CD4-positive, CD25-positive, alpha-beta regulatory T cell (primary cell): ENCODE measurements at regions not wholly inside any gene's neighbourhood (a gene's known extent, or its start where the extent isn't known, plus 50 kb on each side); places are given as distances from the start of the nearest gene placed in this dataset.
"Not testable (repeated sequence)": the region's sequence is repeated elsewhere in the genome, so short reads cannot be mapped to it uniquely, and the experiment has no call there.

Experiments used
- ATAC-seq, 2 donors: fragments of 150-1000 bp; cut with Tn5 transposase; one replicate each; pipeline ENCODE4 v1.10.0; 2021; ENCODE audit warnings: low read depth in 2 of 2, moderate number of reproducible peaks in 2 of 2, moderate library complexity in 1 of 2
- DNase-seq, 3 donors: peaks; one replicate each; pipeline versions ENCODE4 v3.0.0 to v3.0.0-alpha.2; 2012 to 2022; ENCODE audit warnings: mixed read lengths in 1 of 3
- H3K27ac ChIP-seq: one replicate; pipeline ENCODE4 v1.7.0; 2013; ENCODE audit warnings: mild to moderate bottlenecking, low read length; ENCODE audit not compliant: insufficient read depth, poor library complexity, severe bottlenecking
- H3K27me3 ChIP-seq: one replicate; pipeline ENCODE4 v1.7.0; 2013; ENCODE audit warnings: low read length; ENCODE audit not compliant: control insufficient read depth, insufficient read depth
- H3K36me3 ChIP-seq: one replicate; pipeline ENCODE4 v1.7.0; 2013; ENCODE audit warnings: mild to moderate bottlenecking, low read length, moderate library complexity; ENCODE audit not compliant: control insufficient read depth, insufficient read depth
- H3K4me1 ChIP-seq: 2 replicates; pipeline ENCODE4 v1.7.0; 2013; ENCODE audit warnings: mild to moderate bottlenecking, low read length; ENCODE audit not compliant: insufficient read depth, control insufficient read depth, poor library complexity, severe bottlenecking
- H3K4me3 ChIP-seq: one replicate; pipeline ENCODE4 v1.7.0; 2013; ENCODE audit warnings: low read depth, mild to moderate bottlenecking, low read length, moderate library complexity
- H3K9me3 ChIP-seq, 2 experiments: 1 replicate in 1 of 2; 2 replicates in 1 of 2; pipeline ENCODE4 v1.7.0; 2013; ENCODE audit warnings: low read length in 2 of 2, mild to moderate bottlenecking in 1 of 2, moderate library complexity in 1 of 2; ENCODE audit not compliant: control insufficient read depth in 2 of 2
- H3K27ac Mint-ChIP-seq, 3 donors: one replicate each; pipeline ENCODE4 v1.8.0; 2020 to 2022; ENCODE audit warnings: mild to moderate bottlenecking in 3 of 3, mixed read lengths in 3 of 3, moderate library complexity in 2 of 3
- H3K27me3 Mint-ChIP-seq: one replicate; pipeline ENCODE4 v1.8.0; 2022; ENCODE audit warnings: mild to moderate bottlenecking, mixed read lengths
- H3K36me3 Mint-ChIP-seq: one replicate; pipeline ENCODE4 v1.8.0; 2020; ENCODE audit warnings: mixed read lengths
- H3K4me1 Mint-ChIP-seq, 4 donors: one replicate each; pipeline ENCODE4 v1.8.0; 2020 to 2022; ENCODE audit warnings: mixed read lengths in 4 of 4, mild to moderate bottlenecking in 1 of 4
- H3K4me3 Mint-ChIP-seq, 4 donors: one replicate each; pipeline ENCODE4 v1.8.0; 2020 to 2022; ENCODE audit warnings: mild to moderate bottlenecking in 4 of 4, mixed read lengths in 4 of 4, moderate library complexity in 3 of 4
- H3K9me3 Mint-ChIP-seq, 7 donors: one replicate each; pipeline ENCODE4 v1.8.0; 2020 to 2022; ENCODE audit warnings: mixed read lengths in 7 of 7, mild to moderate bottlenecking in 3 of 7, moderate library complexity in 2 of 7

DNA sequence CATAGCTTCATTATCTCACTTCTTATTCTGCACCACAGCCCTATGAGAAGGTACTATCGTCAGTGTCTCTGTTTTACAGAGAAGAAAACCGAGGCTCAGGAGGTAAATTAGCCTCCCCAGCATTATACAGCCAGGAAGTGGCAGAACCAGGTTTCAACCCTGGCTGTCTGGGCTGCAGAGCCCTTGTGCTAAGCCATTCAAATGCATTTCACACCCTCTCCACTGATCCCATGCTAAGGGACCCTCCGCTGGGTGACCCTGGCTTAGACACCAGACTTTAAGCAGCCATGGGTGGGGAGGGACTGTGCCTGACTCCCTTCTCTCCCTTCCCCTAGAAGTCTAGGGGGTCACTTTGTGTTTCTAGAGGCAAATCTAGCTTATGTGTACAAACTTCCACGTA lies 87.5 kb downstream of the RRAGC start:
- Histone ChIP-seq H3K27me3 (peaks cover 3% of the 10 kb centered on the region), H3K9me3 (no peaks in the 10 kb centered on the region), H3K36me3 (no peaks in the 10 kb centered on the region), H3K4me1 (no peaks in the 10 kb centered on the region), H3K27ac (no peak overlapping the region), H3K4me3 (no peak overlapping the region)
- no peak for DNase-seq
- no peak for ATAC-seq
- no peaks in the 10 kb centered on the region for H3K4me1 Mint-ChIP-seq
- H3K36me3 Mint-ChIP-seq, result no peaks in the 10 kb centered on the region
- no peak overlapping the region for H3K4me3 Mint-ChIP-seq
- peaks cover 0 to 9% (median 0%) of the 10 kb centered on the region in 7 donors for H3K9me3 Mint-ChIP-seq
- peak overlapping the region in 1 of 3 donors; percentile 15 for H3K27ac Mint-ChIP-seq
- peaks cover 11% of the 10 kb centered on the region for H3K27me3 Mint-ChIP-seq

DNA sequence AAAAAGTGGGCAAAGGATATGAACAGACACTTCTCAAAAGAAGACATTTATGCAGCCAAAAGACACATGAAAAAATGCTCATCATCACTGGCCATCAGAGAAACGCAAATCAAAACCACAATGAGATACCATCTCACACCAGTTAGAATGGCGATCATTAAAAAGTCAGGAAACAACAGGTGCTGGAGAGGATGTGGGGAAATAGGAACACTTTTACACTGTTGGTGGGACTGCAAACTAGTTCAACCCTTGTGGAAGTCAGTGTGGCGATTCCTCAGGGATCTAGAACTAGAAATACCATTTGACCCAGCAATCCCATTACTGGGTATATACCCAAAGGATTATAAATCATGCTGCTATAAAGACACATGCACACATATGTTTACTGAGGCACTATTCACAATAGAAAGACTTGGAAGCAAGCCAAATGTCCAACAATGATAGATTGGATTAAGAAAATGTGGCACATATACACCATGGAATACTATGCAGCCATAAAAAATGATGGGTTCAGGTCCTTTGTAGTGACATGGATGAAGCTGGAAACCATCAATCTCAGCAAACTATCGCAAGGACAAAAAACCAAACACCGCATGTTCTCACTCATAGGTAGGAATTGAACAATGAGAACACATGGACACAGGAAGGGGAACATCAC lies 88.9 kb downstream of the RRAGC start:
- H3K4me1 Mint-ChIP-seq, H3K27ac Mint-ChIP-seq, H3K27me3 ChIP-seq, H3K4me1 ChIP-seq, H3K9me3 Mint-ChIP-seq, DNase-seq, H3K27ac ChIP-seq, H3K36me3 ChIP-seq, H3K9me3 ChIP-seq, H3K4me3 ChIP-seq, ATAC-seq, H3K4me3 Mint-ChIP-seq, H3K36me3 Mint-ChIP-seq: not testable (repeated sequence)
- H3K27me3 Mint-ChIP-seq, result peaks cover 18% of the 10 kb centered on the region

DNA sequence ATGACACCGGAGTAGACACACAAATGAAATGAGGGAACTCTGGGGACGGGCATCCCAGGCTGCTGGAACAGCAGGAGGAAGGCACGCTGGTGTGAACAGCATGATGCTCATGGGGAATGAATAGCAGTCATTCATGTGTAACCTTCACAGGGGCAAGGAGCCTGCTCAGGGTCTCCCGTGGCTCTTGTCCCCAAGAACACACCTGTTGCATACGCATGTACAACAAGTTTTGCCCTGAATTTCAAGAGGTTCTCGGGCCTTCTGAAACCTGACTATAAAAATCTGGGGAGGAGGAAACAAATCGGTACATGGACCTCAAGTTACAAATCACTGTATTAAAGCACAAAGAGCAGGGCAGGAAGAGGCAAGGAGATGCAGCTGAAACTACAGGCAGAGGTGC lies 93.4 kb downstream of the RRAGC start:
- Histone ChIP-seq H3K27ac (no peak overlapping the region), H3K9me3 (no peaks in the 10 kb centered on the region), H3K4me3 (no peak overlapping the region), H3K27me3 (peaks cover 8% of the 10 kb centered on the region), H3K4me1 (no peaks in the 10 kb centered on the region), H3K36me3 (no peaks in the 10 kb centered on the region)
- H3K36me3 Mint-ChIP-seq, result no peaks in the 10 kb centered on the region
- no peak for DNase-seq
- H3K4me1 Mint-ChIP-seq, result no peaks in the 10 kb centered on the region
- no peak for ATAC-seq
- no peak overlapping the region for H3K27ac Mint-ChIP-seq
- H3K9me3 Mint-ChIP-seq, result peaks cover 0 to 4% (median 0%) of the 10 kb centered on the region in 7 donors
- H3K27me3 Mint-ChIP-seq, result peaks cover 21% of the 10 kb centered on the region
- H3K4me3 Mint-ChIP-seq, result no peak overlapping the region

DNA sequence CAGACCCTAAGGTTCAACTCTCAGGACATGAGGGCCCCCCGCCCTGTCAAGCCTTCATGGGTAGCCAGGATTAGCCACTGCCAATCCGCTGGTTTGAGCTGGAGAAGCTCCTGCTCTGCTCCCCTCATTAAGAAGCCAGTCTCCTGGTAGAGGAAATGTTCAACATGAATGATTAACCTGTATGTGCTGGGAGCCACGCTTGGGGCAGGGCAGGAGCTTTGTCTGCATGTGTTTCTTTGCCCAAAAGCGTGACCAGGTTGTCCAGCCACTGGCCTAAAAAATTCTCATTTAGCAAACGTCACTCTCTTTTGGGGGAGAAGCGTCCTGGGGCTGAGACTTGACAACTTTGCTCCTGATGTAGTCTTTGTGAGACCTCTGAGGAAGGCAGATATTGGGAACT lies 96.5 kb downstream of the RRAGC start:
- no peaks in the 10 kb centered on the region for H3K36me3 ChIP-seq
- H3K9me3 Mint-ChIP-seq, result peaks cover 0 to 2% (median 0%) of the 10 kb centered on the region in 7 donors
- no peaks in the 10 kb centered on the region for H3K36me3 Mint-ChIP-seq
- no peak overlapping the region for H3K4me3 ChIP-seq
- no peak overlapping the region for H3K27ac ChIP-seq
- no peaks in the 10 kb centered on the region for H3K4me1 ChIP-seq
- no peaks in the 10 kb centered on the region for H3K4me1 Mint-ChIP-seq
- no peak overlapping the region for H3K4me3 Mint-ChIP-seq
- ATAC-seq (no peak), DNase-seq (no peak)
- H3K27me3 Mint-ChIP-seq, result peaks cover 26% of the 10 kb centered on the region
- H3K27me3 ChIP-seq, result peaks cover 8% of the 10 kb centered on the region
- H3K9me3 ChIP-seq, result no peaks in the 10 kb centered on the region
- peak overlapping the region in 1 of 3 donors; percentile 75 for H3K27ac Mint-ChIP-seq

DNA sequence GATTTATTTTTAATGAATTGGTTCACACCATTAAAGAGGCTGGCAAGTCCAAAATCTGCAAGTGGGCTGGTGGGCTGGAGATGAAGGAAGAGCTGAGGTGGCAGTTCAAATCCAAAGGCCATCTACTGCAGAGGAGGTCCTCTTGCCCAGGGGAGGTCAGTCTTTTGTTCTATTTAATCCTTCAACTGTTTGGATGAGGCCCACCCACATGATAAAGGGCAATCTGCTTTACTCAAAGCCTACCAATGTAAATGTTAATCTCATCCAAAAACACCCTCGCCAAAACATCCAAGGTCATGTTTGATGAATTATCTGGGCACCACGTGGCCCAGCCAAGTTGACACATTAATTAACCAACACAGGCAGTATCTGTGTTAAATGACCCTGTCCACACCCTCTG lies 99.0 kb downstream of the RRAGC start:
- no peaks in the 10 kb centered on the region for H3K4me1 Mint-ChIP-seq
- DNase-seq (no peak), ATAC-seq (no peak)
- Histone ChIP-seq H3K27ac (no peak overlapping the region), H3K4me1 (no peaks in the 10 kb centered on the region), H3K27me3 (peaks cover 3% of the 10 kb centered on the region), H3K4me3 (no peak overlapping the region), H3K36me3 (no peaks in the 10 kb centered on the region), H3K9me3 (no peaks in the 10 kb centered on the region)
- H3K27me3 Mint-ChIP-seq, result peaks cover 19% of the 10 kb centered on the region
- H3K4me3 Mint-ChIP-seq, result no peak overlapping the region
- H3K9me3 Mint-ChIP-seq, result no peaks in the 10 kb centered on the region
- no peak overlapping the region for H3K27ac Mint-ChIP-seq
- H3K36me3 Mint-ChIP-seq, result no peaks in the 10 kb centered on the region

DNA sequence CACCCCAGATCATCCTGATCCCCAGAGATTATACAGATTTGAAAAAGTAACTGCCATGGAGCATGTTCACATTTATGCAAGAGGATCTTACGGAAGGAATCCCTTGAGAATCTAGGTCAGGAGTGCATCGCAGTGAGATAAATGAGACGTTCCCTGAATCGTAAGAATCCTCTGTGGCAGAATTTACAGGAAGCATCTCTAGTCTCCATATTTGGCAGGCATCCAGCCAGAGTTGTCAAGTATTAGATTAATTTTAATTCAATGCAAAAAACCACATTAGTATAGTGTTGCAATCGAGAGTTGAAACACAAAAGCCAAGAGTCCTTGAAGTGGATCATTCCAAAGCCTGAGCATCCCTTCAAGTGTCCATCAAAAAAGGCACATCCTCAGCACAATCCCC lies 100.8 kb downstream of the RRAGC start:
- Histone ChIP-seq H3K4me3 (no peak overlapping the region), H3K9me3 (no peaks in the 10 kb centered on the region), H3K27me3 (peaks cover 2% of the 10 kb centered on the region), H3K4me1 (no peaks in the 10 kb centered on the region), H3K27ac (no peak overlapping the region), H3K36me3 (no peaks in the 10 kb centered on the region)
- Mint-ChIP-seq H3K4me1 (no peaks in the 10 kb centered on the region), H3K9me3 (no peaks in the 10 kb centered on the region), H3K36me3 (no peaks in the 10 kb centered on the region), H3K4me3 (no peak overlapping the region), H3K27me3 (peaks cover 8% of the 10 kb centered on the region), H3K27ac (no peak overlapping the region)
- ATAC-seq (no peak), DNase-seq (no peak)

DNA sequence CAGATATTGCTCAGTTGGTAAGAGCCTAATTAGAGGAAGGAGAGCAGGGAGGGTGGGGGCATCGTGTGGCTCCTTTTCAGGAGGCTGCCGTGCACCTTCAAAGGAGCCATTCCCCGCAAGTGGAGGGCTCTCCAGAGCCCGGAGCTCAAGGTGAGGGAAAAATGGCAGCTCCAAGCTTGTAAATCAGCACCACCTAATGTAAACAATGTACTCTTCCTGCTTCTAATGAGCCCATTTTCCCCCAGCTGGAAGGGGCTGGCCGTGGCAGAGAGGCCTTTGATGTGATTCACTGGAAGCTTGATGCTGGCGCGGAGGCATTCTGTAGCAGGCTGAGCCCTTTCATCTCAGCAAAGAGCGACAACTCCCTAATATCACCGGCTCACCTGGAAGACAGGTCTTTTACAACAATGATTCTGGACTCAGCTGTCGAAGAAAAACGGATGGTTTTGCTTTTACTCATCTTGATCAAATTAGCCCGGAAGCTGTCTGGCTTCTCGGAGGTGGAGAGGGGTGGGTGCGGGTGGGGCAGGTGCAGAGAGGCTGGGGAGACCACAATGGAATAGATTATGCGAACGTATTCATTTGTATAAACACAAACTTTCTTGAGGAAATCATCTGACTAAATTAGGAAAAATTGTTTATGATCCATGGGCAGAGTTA lies 112.5 kb downstream of the RRAGC start:
- H3K4me1 ChIP-seq, result no peaks in the 10 kb centered on the region
- Mint-ChIP-seq H3K36me3 (no peaks in the 10 kb centered on the region), H3K4me1 (peaks cover 0 to 14% (median 5%) of the 10 kb centered on the region in 4 donors), H3K27me3 (peaks cover 4% of the 10 kb centered on the region), H3K27ac (peak overlapping the region in 2 of 3 donors; percentile 9 to 86), H3K4me3 (peak overlapping the region in 3 of 4 donors; percentile 10 to 82 (median 75)), H3K9me3 (peaks cover 0 to 5% (median 0%) of the 10 kb centered on the region in 7 donors)
- no peaks in the 10 kb centered on the region for H3K9me3 ChIP-seq
- peaks cover 11% of the 10 kb centered on the region for H3K27me3 ChIP-seq
- ATAC-seq (no peak), DNase-seq (peak in 1 of 3 donors; percentile 51)
- H3K4me3 ChIP-seq, result peak overlapping the region; percentile 38
- H3K36me3 ChIP-seq, result no peaks in the 10 kb centered on the region
- no peak overlapping the region for H3K27ac ChIP-seq
